ENCODE measurements at regions not wholly inside any gene's neighbourhood (a gene's known extent, or its start where the extent isn't known, plus 50 kb on each side); places are given as distances from the start of the nearest gene placed in this dataset.

DNA sequence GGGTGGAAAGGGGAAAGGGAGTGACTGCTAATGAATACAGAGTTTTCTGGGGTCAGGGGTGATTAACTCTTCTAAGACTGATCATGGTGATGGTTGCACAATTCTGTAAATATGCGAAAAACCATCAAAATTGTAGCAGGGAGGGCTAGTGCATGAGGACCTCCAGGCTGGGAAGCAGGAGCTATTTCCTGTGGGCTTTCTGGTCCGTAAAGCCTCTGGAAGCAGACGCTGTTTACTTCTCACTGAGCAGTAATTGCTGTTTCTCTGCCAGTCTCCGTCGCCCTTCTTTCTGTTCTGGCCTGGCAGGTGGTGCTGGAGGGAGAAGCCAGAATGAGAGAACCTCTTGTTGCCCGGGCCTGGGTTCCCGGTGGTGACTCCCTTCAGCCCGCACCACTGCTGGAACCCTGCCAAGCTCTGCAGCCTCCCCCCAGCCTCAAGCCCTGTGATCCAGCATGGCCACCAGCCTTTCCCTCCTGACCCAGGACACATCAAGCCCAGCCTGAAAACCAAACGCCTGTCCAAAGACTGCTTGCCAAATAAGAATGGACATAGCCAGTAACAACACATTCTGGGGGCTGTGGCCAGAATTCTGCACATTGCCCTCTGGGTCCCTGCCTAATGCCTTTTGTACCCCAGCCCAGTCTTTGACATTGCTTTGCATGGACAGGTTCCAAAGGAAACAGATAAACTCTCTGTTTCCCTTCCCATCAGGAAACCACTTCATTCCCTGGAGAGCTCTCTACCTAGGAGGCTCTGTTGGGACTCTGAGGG, 201.0 kb upstream of the NAV2 start:
- DNase-seq = peak; percentile 59

DNA sequence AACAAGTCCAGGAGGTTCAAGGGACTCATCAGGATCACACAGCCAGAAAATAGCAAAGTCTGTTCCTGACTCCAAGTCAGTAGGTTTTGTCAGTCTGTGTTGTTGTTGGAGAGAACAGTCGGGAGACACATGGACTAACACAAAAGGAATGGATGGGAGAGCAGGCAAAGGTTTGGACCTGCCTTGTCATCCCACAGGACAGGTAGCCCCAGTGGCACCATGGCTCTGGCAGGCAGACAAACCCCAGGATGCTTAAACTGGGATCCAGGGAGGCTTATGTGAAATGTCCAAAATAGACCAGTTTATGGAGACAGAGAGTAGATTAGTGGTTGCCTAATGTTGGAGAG, 201.6 kb upstream of the NAV2 start:
- DNase-seq = no peak

DNA sequence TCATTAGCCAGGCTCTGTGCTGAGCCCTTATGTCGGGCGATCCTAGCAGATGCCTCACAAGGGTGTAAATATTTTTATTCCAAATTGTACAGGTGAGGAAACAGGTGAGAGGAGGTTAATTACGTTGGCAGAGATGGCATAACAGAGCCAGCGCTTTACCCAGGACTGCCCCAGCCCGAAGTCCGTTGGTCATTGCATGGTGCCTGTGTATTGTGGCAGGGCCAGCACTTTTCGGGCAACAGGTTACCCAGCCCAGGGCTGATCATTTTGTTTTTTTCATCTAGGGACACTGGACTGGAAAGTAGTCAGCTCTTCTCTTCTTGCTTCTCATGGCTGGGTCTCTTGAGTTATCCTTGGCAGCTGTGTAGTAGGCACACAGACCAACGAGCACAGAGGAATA, 202.2 kb upstream of the NAV2 start:
- DNase-seq = no peak

DNA sequence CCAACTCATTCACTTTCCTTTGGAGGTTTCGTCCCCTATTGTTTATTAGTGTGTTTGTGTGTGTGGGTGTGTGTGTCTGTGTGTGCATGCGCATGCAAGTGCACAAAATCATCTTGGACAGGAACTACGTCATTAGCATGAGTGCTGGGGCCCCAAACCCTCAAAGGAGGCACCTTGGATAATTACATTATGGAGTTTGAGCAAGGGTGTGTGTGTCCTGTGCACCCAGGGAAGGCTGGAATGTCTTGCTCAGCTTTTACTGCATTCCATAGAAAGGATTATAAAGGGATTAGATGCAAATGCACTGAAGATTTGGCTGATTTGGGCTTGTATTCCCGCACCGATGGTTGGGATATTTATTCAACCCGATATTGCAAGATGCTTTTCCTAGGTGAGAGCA, 203.4 kb upstream of the NAV2 start:
- DNase-seq = no peak

DNA sequence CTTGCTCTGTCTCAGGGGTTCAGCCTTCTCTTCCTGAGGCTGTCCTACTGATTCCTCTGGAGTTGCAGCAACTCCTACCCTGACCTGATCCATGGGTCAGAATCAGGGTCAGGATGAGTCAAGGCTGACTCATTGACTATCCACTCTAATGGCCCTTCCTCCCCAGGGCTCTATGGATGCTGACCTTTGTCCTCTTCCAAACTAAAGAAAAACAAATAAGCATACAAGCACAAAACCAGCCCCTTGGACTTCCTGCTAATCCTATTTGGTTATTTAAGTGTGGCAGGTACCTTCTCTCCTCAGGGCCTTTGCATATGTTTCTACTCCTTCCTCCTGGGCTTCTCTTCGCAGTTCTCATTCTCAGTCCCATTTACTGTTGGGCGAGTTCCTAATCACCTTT, 204.5 kb upstream of the NAV2 start:
- DNase-seq = no peak

DNA sequence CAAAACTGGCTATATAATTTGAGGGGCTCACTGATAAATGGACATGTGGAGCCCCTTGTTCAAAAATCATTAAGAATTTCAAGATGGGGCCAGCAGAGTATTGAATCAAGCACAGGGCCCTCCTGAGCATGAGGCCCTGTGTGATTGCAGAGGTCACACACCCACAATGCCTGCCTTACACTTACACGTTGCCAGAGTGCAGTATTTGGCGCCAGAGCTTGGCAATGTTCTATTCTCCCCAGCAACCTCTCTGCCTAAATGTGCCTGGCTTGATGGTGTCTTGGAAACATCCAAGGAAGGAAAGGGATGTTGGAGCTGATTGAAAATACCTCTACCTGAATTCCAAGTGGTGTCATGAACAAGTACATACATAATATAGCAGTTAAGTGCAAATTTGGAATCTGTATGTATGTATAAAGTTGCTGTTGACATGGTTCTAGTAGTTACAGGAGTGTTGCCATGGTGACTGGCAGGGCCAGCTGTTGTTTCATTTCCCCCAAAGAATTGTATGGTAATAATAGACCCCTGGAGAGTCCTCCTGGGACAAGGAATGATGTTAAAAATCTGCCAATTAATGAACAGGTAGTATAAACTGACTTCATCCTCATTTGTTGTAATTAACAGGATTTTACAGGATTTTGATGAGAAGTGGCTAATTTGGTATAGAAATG, 205.7 kb upstream of the NAV2 start:
- peak; percentile 73 for DNase-seq

DNA sequence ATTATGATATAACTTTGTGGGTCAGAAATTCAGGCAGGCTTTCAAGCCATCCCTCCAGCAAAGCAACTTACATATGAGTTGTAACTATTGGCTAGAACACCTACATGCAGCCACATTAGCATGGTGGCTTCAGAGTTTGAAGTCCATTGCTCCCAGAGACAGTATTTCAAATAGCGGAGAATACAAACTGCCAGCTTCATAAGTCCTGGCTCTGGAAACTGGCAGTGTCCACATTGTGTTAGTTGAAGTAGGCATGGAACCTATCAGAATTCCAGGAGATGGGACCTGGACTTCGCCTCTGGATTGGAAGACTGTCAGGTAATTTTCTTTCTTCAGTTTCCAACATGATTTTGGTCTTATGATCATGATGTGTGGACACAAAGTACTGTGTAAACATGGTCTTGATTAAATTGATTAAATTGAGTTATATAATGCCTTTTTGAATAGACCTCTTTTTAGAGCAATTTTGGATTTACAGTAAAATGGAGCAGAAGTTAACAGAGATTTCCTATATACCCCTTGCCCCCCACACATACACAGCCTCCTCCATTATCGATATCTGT, 209.9 kb upstream of the NAV2 start:
- DNase-seq = no peak

DNA sequence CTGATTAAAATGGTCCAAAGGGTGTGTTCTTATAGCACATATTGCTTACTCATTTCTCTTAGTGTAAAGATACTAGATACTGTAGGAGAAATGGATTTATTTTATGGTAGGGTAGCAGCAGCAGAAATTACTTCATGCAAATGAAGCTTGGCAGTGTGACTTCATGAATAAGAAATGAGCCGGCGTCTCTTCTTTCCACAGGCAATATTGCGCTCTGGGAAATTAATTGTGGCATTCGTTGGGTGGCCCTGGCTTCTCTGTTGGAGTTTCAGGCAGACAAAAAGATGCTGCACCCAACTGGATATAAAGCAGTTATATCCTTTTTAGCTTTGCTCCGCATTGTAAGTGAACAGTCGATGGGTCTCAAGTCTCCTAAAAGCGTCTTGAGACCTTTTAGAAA, 211.0 kb upstream of the NAV2 start:
- DNase-seq = no peak

DNA sequence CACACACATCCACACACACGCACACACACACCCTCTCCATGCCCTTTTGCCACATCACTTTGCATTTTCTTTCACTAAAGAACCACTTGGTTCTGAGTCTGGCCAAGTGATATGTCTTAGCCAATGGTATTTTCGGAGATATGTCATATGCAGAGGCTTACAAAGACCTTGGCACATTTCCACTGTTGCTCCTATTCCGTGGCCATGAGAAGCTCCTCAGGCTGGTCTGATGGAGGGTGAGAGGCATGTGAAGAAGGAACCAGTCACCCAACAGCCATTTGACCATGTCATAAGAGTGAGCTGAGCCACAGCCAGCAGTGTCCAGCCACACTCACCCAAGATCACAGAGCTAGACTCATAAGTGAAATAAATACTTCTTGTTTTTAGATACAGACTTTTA, 212.6 kb upstream of the NAV2 start:
- no peak for DNase-seq

DNA sequence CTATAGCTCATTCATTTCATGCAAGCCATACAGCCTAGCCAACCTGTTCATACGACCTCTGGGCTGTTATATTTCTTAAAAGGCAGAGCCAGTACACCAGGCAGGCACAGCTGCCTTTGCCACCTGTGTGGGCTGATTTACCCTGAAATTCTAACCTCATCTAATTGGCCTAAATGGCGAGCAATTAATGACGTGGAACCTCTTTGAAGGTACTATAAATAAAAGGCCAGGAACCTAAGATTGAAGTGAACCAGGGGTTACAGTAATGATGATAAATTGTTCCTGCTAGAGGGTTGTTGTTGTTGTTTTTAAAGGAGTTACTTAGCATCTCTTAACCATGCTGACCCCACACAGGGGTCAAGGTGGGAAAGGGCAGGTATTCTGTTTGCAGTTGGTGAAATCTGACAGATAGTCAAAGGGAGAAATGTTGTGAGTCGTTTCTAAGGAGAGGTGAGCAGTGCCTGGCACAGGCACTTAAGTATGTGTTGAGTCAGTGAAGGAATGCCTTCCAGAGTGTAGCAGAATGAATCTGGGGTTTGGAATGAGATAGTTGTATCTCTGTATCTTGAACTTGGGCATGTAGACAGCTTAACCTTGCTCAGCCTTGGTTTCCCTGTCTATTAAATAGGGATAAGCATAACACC, 213.5 kb upstream of the NAV2 start:
- DNase-seq = no peak

DNA sequence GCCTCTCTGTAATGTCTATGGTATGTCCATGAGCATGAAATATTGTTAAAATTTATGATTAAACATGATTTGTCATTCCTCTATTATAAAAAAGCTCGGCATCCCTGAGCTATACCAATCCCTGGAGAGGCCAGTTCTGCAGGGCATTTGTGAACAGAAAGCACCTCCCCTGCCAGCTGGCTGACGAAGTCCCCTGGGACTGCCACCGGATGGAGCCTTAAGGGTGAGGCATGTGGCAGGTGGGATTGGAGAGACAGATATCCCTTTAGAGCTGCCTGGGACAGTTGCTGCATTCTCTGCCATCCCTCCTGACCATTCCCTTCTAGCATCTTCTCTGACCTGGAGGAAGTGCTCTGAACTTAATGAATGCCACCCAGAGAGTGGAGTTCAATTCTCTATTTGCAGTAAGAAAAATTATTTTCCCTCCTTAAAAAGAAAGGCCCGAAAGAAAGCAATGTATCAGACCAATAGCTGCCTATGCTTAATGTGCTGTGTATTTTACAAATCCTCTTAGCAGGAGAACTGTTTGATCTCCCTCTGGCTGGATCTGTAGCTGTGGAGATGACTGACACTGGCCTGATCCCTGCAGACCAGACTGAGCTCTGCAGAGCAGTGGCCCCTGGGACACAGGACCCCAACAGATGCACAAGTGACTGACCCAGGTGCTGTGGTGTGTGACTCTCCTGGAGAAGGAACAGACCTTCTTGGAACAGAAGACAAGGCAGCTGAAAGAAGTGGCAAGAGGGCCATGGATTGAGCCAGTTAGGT, 219.0 kb upstream of the NAV2 start:
- DNase-seq = peak; percentile 69

DNA sequence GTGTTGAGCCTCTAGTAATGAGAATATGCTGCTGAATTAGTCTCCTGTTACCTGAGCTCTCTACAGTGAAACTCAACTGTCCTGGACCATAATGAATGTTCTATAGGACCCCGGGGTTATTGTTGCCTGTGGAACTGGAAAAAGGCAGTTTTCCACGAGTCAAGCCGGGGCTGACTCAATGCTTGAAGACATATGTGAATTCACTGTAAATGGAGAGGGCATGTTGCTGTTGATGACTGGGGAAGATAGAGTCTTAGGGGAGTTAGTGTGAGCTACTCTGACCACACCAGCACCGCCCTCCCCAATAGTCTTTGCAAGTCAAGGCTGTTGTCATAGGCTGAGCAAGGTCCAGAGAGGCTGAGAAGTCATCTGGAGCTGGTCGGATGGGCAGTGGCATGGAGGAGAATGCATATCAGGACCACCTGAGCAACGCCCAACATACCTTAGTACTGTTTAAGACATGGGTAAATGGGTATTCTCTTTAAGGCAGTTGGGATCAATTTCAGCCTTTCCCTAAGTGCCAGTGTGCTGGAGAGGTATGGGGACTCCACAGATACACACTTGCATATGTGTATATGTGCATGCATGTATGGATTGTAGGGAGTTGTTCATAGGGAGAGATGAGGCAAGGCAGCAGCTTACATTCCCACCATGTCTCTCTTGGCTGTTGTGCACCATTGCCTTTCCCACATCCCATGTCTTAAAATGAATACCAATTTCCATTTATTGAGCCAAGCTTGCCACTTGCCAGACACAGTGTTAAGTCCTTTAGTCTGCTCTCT, 230.1 kb upstream of the NAV2 start:
- DNase-seq = no peak

DNA sequence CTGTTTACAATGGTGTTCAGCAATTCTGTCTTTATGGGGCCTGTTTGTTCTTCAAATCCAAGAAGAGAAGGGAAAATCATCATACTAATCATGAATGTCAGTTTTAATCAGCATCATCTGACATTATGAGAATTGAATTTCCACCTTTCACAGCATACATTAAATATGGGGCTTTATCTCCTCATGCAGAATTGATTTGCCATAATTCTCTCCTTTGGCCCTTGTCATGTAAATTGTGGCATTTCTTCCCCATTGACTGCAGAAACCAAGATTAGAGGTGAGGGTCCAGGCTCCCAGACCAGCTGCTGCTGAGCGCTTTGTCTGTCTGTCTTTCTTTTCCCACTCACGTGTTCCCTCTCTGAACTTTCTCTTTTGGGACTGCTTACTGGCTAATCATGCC, 232.1 kb upstream of the NAV2 start:
- no peak for DNase-seq

DNA sequence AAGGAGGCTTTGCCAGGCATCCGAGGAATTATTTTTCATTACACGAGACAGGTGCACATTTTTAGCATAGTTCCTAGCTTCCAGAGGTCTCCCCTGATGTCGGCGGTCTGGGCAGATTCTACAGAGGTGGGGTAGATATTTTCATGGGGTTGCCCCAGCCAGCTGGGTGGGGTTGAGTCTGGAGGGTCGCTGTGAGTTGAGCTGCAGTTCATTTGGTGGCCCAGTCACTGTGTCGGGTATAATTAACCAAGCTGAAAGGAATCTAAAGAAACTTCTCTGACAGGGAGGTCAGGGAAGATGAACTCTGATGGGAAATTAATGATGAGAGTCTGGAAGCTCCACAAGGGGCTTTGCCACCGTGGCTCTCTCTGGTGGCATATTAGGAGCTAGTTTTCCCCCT, 233.7 kb upstream of the NAV2 start:
- DNase-seq = no peak

DNA sequence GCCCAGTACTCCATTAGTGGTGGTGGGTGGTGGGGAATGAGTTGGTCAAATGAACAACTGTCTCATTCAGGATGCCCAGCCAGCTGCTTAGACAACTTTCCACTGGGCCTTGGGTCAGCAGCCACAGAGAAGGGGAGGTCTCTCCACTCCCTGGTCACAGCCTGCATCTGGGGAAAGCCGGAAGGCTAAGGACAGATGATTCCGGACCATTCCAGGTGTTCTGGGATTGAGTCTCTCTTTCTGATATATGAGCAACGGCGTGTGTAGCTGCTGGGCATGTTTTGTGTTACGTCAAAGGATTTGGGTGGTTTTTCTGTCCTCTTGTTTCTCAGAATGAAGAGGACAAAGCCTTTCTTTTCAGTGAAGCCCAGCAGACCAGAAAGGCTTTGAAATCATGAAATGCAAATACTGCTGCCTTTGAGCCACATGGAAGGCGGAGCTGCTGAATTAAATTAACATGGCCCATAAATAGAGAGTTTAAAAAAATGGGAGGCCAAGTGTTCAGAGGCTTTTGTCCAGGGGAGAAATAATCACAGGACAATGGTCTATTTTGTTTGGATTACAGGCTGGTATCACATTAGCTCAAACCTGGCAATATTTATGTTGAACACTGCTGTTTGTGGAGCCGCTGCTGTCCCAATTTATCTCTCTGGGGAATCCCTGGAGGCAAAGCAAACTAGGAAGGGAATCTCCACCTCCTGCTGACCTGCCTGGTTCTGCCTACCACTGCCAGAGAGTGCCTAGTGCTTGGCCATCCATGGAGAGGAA, 234.4 kb upstream of the E2F8 start:
- no peak for DNase-seq

DNA sequence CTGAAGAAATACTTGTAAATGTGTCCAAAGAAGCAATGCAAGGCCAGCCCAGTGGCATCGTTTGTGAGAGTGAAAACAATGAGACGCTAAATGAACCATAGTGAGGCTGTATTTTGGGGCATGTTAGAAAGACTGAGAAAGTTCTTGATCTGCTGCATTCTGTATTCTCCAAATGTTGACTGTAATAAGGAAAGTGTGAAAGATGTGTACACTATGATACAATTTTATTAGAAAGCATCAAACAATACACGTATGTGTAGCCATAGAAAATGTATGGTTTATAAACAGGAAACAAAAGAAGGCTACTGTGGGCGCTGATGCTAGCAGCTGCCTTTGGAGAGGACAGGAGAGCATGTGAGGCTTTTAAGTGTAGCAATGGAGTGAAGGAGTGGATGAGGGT, 233.5 kb upstream of the E2F8 start:
- DNase-seq = no peak

DNA sequence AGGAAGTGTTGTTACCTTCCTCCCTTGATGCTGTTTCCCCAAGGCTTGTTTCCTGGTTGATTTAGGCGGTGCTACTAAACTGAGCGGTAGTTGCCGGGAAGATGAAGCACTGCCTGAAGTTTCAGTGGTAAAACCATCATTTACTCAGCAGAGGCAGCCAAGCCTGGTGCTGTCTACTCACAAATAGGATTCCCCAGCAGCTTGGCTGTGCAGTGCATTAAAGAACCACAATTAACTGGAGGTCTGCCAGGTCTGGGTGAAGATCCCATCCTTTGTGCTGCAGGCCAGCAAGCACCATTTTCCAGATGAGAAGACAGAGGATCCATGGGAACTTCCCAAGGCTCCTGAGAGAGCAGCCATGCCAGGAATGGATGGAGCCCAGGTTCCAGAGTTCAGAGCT, 231.9 kb upstream of the E2F8 start:
- peak; percentile 4 for DNase-seq

DNA sequence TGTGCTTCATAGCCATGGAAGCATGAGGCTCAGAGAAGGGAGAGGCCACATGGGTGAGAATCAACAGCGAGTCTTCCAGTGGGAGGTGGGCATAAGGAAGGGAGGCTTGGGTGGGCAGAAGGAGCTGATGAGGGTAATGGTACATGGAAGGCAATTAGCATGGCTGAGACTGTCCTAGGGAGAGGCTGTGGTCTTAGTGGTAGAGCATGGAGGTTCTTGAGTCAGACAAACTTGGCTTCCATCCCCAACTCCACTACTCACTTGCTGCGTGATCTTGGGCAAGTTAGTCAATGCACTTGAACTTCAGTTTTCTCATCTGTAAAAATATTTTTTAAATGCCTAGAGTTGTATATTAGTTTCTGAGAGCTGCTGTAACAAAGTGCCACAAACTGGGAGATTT, 227.2 kb upstream of the E2F8 start:
- DNase-seq = no peak

DNA sequence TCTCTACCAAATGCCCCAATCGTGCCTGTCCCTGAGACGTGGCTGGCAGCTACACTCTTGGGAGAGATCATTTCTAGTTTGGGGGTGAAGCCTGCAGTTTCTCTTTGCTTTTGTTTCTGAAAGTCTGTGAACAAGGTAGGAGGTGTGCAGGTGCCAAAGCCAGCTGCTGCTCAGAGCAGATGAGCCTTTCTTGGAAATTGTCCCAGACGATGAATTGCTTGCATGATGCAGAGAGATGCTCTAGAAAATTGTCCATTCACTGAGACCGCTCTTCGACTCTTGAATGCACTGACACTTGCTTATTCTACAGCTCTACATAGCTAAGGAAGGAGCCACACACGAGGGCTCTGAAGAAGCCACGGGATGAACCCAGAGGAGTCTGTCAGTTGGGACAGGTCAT, 225.6 kb upstream of the E2F8 start:
- peak; percentile 53 for DNase-seq

DNA sequence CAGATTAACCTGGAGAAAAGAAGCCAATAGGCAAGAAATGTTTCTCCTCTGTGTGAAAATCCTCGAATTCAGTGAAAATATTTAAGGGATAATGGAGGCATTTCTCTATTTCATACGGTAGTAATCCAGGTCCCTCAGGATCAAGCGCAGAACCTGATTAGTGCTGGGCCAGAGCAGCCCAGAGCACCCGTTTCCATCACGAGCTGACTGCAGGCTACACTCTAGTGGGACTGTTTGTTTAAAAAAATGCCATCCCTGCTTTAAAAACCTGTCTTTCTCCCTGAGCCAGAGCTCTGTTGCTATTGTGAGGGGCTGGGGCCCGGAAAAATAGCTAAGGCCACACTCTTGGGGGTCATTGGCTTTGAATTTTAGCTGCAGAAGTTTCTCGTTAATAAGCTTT, 223.2 kb upstream of the E2F8 start:
- no peak for DNase-seq

DNA sequence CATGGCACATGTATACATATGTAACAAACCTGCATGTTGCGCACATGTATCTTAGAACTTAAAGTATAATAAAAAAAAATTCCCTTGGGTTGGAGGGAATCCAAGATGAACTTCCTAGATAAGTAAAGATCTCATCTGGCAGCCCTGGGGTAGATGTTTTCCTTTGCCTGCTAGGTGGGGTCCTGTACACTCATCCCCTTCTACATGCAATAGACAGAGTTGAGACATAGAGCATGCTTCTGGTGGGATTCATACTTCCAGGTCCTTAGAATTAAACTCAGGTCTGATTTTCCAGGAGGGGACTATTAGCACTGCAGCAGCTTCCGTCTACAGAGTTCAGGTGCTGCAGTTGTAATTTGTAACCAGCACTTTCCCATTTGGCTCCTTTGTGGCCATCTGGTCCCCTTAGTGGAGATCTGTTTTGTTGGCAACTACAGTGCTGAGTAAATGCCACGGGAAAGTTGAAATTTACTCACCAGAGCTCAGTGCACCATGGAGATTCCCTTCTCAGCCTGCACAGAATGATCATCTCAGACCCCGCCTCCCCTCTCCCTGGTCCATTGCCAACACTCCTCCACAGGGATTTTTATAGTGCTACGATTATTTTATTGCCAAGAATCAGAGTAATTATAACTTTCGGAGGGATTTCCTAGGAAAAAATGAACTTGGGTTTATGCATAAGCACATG, 220.1 kb upstream of the E2F8 start:
- DNase-seq = peak; percentile 86

All from NCI-H1694 treated with DMSO at 0.1 percent for 48 hours (cell line).